ENCODE measurements at regions not wholly inside any gene's neighbourhood (a gene's known extent, or its start where the extent isn't known, plus 50 kb on each side); places are given as distances from the start of the nearest gene placed in this dataset.

GRCh38 chr2:179349670-179350303 is 85.2 kb upstream of the SESTD1 start:
- TF ChIP-seq POLR2AphosphoS5 (IDR thresholded peaks at IDR 0.05) (no peak), CTCF (IDR thresholded peaks at IDR 0.05 in 8 of 11, conservative IDR thresholded peaks at IDR 0.05 in 3 of 11) (no peak), POLR2A (IDR thresholded peaks at IDR 0.05) (no peak)
